Urinary bladder (tissue), 3 donors: ENCODE measurements at regions not wholly inside any gene's neighbourhood (a gene's known extent, or its start where the extent isn't known, plus 50 kb on each side); places are given as distances from the start of the nearest gene placed in this dataset.

ENCODE experiments used
- DNase-seq: peaks from one replicate; pipeline ENCODE4 v3.0.0-alpha.2; 2015; ENCODE audit errors: extremely low spot score
- H3K27ac ChIP-seq: one replicate; pipeline ENCODE4 v1.5.1; 2013; ENCODE audit warnings: low read depth, mild to moderate bottlenecking, moderate library complexity
- H3K36me3 ChIP-seq: one replicate; pipeline ENCODE4 v1.6.1; 2013; ENCODE audit warnings: mild to moderate bottlenecking, moderate library complexity; ENCODE audit not compliant: insufficient read depth
- H3K4me1 ChIP-seq: one replicate; pipeline ENCODE4 v1.6.1; 2013; ENCODE audit warnings: mild to moderate bottlenecking, moderate library complexity; ENCODE audit not compliant: insufficient read depth
- H3K4me3 ChIP-seq: one replicate; pipeline ENCODE4 v1.5.1; 2013; ENCODE audit warnings: low read depth, low read length
- WGBS: extraction: QIAGEN DNeasy Blood & Tissue Kit; methylation state at CpG from one replicate; pipeline ENCODE4 v1.1.7; 2013; 5-methylcytosine and 5-hydroxymethylcytosine counted together
- donor health status: healthy with polysubstance abuse.
- donor health status: healthy.

GRCh38 chr22:49632199-49633009 is 195.3 kb downstream of the BRD1 start:
- DNase-seq: peak; percentile 41

GRCh38 chr22:49630448-49630946 is 197.2 kb downstream of the BRD1 start:
- Histone ChIP-seq H3K27ac (no peak overlapping the region), H3K4me3 (no peak overlapping the region), H3K4me1 (no peaks in the 10 kb centered on the region), H3K36me3 (no peaks in the 10 kb centered on the region)
- DNase-seq: no peak
- WGBS: 90% methylated on average over 17 of the region's 17 CpGs

More at GRCh38 chr22:49632199-49633009, 195.3 kb downstream of the BRD1 start:
- no peaks in the 10 kb centered on the region for H3K4me1 ChIP-seq
- no peak overlapping the region for H3K27ac ChIP-seq
- peak overlapping the region; percentile 5 for H3K4me3 ChIP-seq
- 15% methylated on average over 51 of the region's 51 CpGs for WGBS
- no peaks in the 10 kb centered on the region for H3K36me3 ChIP-seq

GRCh38 chr22:49629586-49630447 is 197.9 kb downstream of the BRD1 start:
- Histone ChIP-seq H3K27ac (no peak overlapping the region), H3K4me1 (no peaks in the 10 kb centered on the region), H3K36me3 (no peaks in the 10 kb centered on the region), H3K4me3 (no peak overlapping the region)
- 72% methylated on average over 16 of the region's 16 CpGs for WGBS
- no peak for DNase-seq

GRCh38 chr22:49629261-49629570 is 198.5 kb downstream of the BRD1 start:
- H3K27ac ChIP-seq: no peak overlapping the region
- no peaks in the 10 kb centered on the region for H3K4me1 ChIP-seq
- no peaks in the 10 kb centered on the region for H3K36me3 ChIP-seq
- 74% methylated on average over 8 of the region's 8 CpGs for WGBS
- DNase-seq: no peak
- no peak overlapping the region for H3K4me3 ChIP-seq

- no peaks in the 10 kb centered on the region for H3K4me1 ChIP-seq
- 43% methylated on average over 27 of the region's 27 CpGs for WGBS
- H3K36me3 ChIP-seq: no peaks in the 10 kb centered on the region
- peak; percentile 6 for DNase-seq
- no peak overlapping the region for H3K4me3 ChIP-seq
- H3K27ac ChIP-seq: no peak overlapping the region
Observed at GRCh38 chr22:49628391-49629260, 199.0 kb downstream of the BRD1 start.

GRCh38 chr22:49627217-49628181 is 200.2 kb downstream of the BRD1 start:
- WGBS: 78% methylated on average over 31 of the region's 31 CpGs
- H3K27ac ChIP-seq: no peak overlapping the region
- H3K36me3 ChIP-seq: no peaks in the 10 kb centered on the region
- DNase-seq: no peak
- no peak overlapping the region for H3K4me3 ChIP-seq
- H3K4me1 ChIP-seq: no peaks in the 10 kb centered on the region

GRCh38 chr22:49626361-49627216 is 201.1 kb downstream of the BRD1 start:
- no peak for DNase-seq
- Histone ChIP-seq H3K4me3 (no peak overlapping the region), H3K36me3 (no peaks in the 10 kb centered on the region), H3K4me1 (no peaks in the 10 kb centered on the region), H3K27ac (no peak overlapping the region)
- 86% methylated on average over 20 of the region's 20 CpGs for WGBS

- Histone ChIP-seq H3K36me3 (no peaks in the 10 kb centered on the region), H3K27ac (no peak overlapping the region), H3K4me3 (no peak overlapping the region), H3K4me1 (no peaks in the 10 kb centered on the region)
- 63% methylated on average over 19 of the region's 19 CpGs for WGBS
- no peak for DNase-seq
Observed at GRCh38 chr22:49624421-49625177, 203.1 kb downstream of the BRD1 start.

- WGBS: 85% methylated on average over 13 of the region's 13 CpGs
Observed at GRCh38 chr22:49623715-49624114, 204.0 kb downstream of the BRD1 start.

GRCh38 chr22:49623176-49623575 is 204.5 kb downstream of the BRD1 start:
- no peak overlapping the region for H3K4me3 ChIP-seq
- no peaks in the 10 kb centered on the region for H3K36me3 ChIP-seq
- DNase-seq: no peak
- no peaks in the 10 kb centered on the region for H3K4me1 ChIP-seq
- 74% methylated on average over 8 of the region's 8 CpGs for WGBS
- H3K27ac ChIP-seq: no peak overlapping the region

More at GRCh38 chr22:49623715-49624114, 204.0 kb downstream of the BRD1 start:
- Histone ChIP-seq H3K27ac (no peak overlapping the region), H3K36me3 (no peaks in the 10 kb centered on the region), H3K4me3 (no peak overlapping the region), H3K4me1 (no peaks in the 10 kb centered on the region)
- no peak for DNase-seq
